ENCODE measurements at regions not wholly inside any gene's neighbourhood (a gene's known extent, or its start where the extent isn't known, plus 50 kb on each side); places are given as distances from the start of the nearest gene placed in this dataset.

DNA sequence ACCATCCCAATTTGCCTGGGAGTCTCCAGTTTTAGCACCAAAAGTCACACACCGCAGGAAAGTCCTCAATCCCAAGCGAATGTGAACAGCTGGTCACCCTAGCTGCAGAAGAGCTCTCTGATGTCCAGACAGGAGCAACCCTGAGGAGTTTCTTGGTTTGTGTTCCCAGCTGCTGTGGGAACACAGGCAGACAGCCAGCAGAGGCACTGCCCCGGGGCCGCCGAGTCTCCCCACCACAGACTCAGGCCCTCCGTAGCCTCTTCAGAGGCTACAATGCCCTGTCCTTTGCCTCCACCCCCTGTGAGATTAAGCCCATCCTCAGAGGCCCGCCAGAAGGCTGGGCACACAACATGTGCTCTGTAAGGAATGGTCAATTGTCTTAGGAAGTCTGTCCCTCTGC lies 111.5 kb downstream of the TTC32 start:
- Histone ChIP-seq H4K20me1 (ENCODE audit: insufficient read depth, low read length) (no peaks in the 10 kb centered on the region), H3K4me3 (ENCODE audit: low read depth, low read length, poor library complexity, severe bottlenecking) (no peak overlapping the region), H3K79me2 (ENCODE audit: insufficient read depth, low read length) (no peaks in the 10 kb centered on the region), H3K9me2 (ENCODE audit: low read depth, low read length) (no peaks in the 10 kb centered on the region), H3K27ac (ENCODE audit: low read depth, low read length, poor library complexity, severe bottlenecking) (no peak overlapping the region), H3K9me3 (ENCODE audit: low read length) (no peaks in the 10 kb centered on the region), H3K36me3 (ENCODE audit: insufficient read depth, low read length) (no peaks in the 10 kb centered on the region), H3F3A (ENCODE audit: insufficient read depth, low read length) (no peaks in the 10 kb centered on the region), H2AFZ (ENCODE audit: low read length) (no peak overlapping the region), H3K4me1 (ENCODE audit: insufficient read depth, low read length, severe bottlenecking) (no peaks in the 10 kb centered on the region), H3K27me3 (ENCODE audit: insufficient read depth, low read length) (no peaks in the 10 kb centered on the region), H3K4me2 (ENCODE audit: low read length) (no peak overlapping the region), H3K9ac (ENCODE audit: low read length) (no peak overlapping the region)
- TF ChIP-seq EZH2 (IDR thresholded peaks at IDR 0.05; ENCODE audit: borderline replicate concordance, low read length), result no peak
- TF ChIP-seq, protein P1, sequence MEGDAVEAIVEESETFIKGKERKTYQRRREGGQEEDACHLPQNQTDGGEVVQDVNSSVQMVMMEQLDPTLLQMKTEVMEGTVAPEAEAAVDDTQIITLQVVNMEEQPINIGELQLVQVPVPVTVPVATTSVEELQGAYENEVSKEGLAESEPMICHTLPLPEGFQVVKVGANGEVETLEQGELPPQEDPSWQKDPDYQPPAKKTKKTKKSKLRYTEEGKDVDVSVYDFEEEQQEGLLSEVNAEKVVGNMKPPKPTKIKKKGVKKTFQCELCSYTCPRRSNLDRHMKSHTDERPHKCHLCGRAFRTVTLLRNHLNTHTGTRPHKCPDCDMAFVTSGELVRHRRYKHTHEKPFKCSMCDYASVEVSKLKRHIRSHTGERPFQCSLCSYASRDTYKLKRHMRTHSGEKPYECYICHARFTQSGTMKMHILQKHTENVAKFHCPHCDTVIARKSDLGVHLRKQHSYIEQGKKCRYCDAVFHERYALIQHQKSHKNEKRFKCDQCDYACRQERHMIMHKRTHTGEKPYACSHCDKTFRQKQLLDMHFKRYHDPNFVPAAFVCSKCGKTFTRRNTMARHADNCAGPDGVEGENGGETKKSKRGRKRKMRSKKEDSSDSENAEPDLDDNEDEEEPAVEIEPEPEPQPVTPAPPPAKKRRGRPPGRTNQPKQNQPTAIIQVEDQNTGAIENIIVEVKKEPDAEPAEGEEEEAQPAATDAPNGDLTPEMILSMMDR (IDR thresholded peaks at IDR 0.05; ENCODE audit: low read length), result no peak

DNA sequence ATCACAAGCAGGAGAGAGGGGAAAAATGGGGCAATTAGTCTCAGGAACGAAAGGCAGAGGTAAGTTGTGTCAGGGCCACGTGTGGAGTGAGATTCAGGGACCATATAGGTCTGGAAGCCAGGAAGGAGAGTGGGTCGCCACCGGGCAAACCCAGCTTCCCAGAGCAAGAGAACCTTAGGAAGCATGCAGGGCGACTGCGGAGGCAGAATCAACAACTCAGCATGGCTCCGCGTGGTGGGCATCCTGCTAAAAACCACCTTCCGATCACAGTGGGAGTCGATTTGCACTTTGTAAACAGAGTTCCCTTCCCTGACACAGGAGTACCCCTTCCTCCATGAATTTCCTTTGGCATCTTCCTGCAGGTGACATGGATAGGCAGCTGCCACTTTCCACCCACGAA lies 114.6 kb downstream of the TTC32 start:
- Histone ChIP-seq H4K20me1 (ENCODE audit: insufficient read depth, low read length) (no peaks in the 10 kb centered on the region), H3K79me2 (ENCODE audit: insufficient read depth, low read length) (no peaks in the 10 kb centered on the region), H3K9ac (ENCODE audit: low read length) (no peak overlapping the region), H3K36me3 (ENCODE audit: insufficient read depth, low read length) (no peaks in the 10 kb centered on the region), H3K9me2 (ENCODE audit: low read depth, low read length) (no peaks in the 10 kb centered on the region), H3K4me1 (ENCODE audit: insufficient read depth, low read length, severe bottlenecking) (no peaks in the 10 kb centered on the region), H3K4me3 (ENCODE audit: low read depth, low read length, poor library complexity, severe bottlenecking) (no peak overlapping the region), H2AFZ (ENCODE audit: low read length) (no peak overlapping the region), H3K27ac (ENCODE audit: low read depth, low read length, poor library complexity, severe bottlenecking) (no peak overlapping the region), H3K9me3 (ENCODE audit: low read length) (no peaks in the 10 kb centered on the region), H3F3A (ENCODE audit: insufficient read depth, low read length) (no peaks in the 10 kb centered on the region), H3K27me3 (ENCODE audit: insufficient read depth, low read length) (no peaks in the 10 kb centered on the region), H3K4me2 (ENCODE audit: low read length) (no peak overlapping the region)
- TF ChIP-seq, protein P1 (IDR thresholded peaks at IDR 0.05; ENCODE audit: low read length), result no peak
- TF ChIP-seq EZH2 (IDR thresholded peaks at IDR 0.05; ENCODE audit: borderline replicate concordance, low read length), result no peak

DNA sequence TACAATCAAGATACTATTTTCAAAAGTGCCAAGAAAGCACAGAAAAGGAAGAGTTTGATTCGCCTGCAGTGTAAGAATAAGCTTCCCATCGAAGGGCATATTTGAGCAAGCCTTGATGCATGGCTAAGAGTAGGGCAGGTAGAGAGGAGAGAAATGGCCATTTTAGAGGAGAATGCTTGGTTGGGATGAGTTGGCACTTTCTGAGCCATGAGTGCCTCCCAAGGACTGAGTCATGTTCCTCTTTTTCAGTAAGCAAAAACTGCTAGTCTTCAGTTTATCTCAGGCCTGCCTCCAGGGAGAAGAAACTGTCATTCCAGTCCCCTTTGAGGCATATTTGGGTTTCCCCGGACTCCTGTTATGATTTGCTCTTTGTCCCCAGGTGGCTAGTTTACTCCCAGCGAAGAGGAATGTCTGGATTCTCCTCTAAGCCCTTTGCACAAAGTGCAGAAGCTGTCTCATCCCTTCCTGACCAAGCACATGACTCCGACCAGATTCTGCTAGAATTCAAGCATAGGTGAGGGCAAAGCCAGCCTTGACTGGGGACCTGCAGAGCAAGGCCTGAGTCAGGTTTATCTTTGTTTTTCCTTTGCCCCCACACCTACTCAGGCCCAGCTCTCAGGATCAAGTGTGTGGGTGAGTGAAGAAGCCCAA lies 115.2 kb downstream of the TTC32 start:
- H3K9me2 ChIP-seq (ENCODE audit: low read depth, low read length), result no peaks in the 10 kb centered on the region
- H3K79me2 ChIP-seq (ENCODE audit: insufficient read depth, low read length), result no peaks in the 10 kb centered on the region
- H3K27ac ChIP-seq (ENCODE audit: low read depth, low read length, poor library complexity, severe bottlenecking), result no peak overlapping the region
- no peak overlapping the region for H3K4me3 ChIP-seq (ENCODE audit: low read depth, low read length, poor library complexity, severe bottlenecking)
- H3K4me2 ChIP-seq (ENCODE audit: low read length), result no peak overlapping the region
- H3K27me3 ChIP-seq (ENCODE audit: insufficient read depth, low read length), result no peaks in the 10 kb centered on the region
- no peaks in the 10 kb centered on the region for H3K4me1 ChIP-seq (ENCODE audit: insufficient read depth, low read length, severe bottlenecking)
- H2AFZ ChIP-seq (ENCODE audit: low read length), result no peak overlapping the region
- H3K9me3 ChIP-seq (ENCODE audit: low read length), result no peaks in the 10 kb centered on the region
- H3K9ac ChIP-seq (ENCODE audit: low read length), result no peak overlapping the region
- TF ChIP-seq, protein P1 (IDR thresholded peaks at IDR 0.05; ENCODE audit: low read length), result no peak
- TF ChIP-seq EZH2 (IDR thresholded peaks at IDR 0.05; ENCODE audit: borderline replicate concordance, low read length), result no peak
- H4K20me1 ChIP-seq (ENCODE audit: insufficient read depth, low read length), result no peaks in the 10 kb centered on the region
- H3K36me3 ChIP-seq (ENCODE audit: insufficient read depth, low read length), result no peaks in the 10 kb centered on the region
- no peaks in the 10 kb centered on the region for H3F3A ChIP-seq (ENCODE audit: insufficient read depth, low read length)

All from OCI-LY1 (cell line).